HT-29 (cell line): ENCODE measurements at regions not wholly inside any gene's neighbourhood (a gene's known extent, or its start where the extent isn't known, plus 50 kb on each side); places are given as distances from the start of the nearest gene placed in this dataset.

Experiments used
- DNase-seq: peaks from one replicate; pipeline ENCODE4 v3.0.0-alpha.2; 2015; ENCODE audit warnings: low spot score

GRCh38 chr2:198809976-198810375 lies 647.8 kb downstream of the SATB2 start:
- DNase-seq = no peak

- DNase-seq = no peak
Observed at GRCh38 chr2:198807131-198807530, 650.6 kb downstream of the SATB2 start.

GRCh38 chr2:198795419-198795818 lies 662.3 kb downstream of the SATB2 start:
- no peak for DNase-seq

GRCh38 chr2:198791623-198792022 lies 666.1 kb downstream of the SATB2 start:
- no peak for DNase-seq

GRCh38 chr2:198788676-198789075 lies 669.1 kb downstream of the SATB2 start:
- no peak for DNase-seq

GRCh38 chr2:198782734-198783133 lies 675.0 kb downstream of the SATB2 start:
- DNase-seq = no peak

- no peak for DNase-seq
Observed at GRCh38 chr2:198776616-198777406, 680.9 kb downstream of the SATB2 start.

GRCh38 chr2:198775737-198776136 lies 682.0 kb downstream of the SATB2 start:
- no peak for DNase-seq

GRCh38 chr2:198774576-198774975 lies 683.2 kb downstream of the SATB2 start:
- DNase-seq = no peak

GRCh38 chr2:198767694-198768093 lies 690.0 kb downstream of the SATB2 start:
- DNase-seq = no peak

- DNase-seq = no peak
Observed at GRCh38 chr2:198763793-198764192, 693.9 kb downstream of the SATB2 start.

GRCh38 chr2:198762441-198762840 lies 695.3 kb downstream of the SATB2 start:
- DNase-seq = no peak

GRCh38 chr2:198757069-198757468 lies 700.7 kb downstream of the SATB2 start:
- DNase-seq = no peak

GRCh38 chr2:198756166-198756565 lies 701.6 kb downstream of the SATB2 start:
- no peak for DNase-seq

- no peak for DNase-seq
Observed at GRCh38 chr2:198753101-198753500, 704.6 kb downstream of the SATB2 start.

GRCh38 chr2:198749364-198749763 lies 708.4 kb downstream of the SATB2 start:
- no peak for DNase-seq

- DNase-seq = no peak
Observed at GRCh38 chr2:198731842-198732399, 725.8 kb downstream of the SATB2 start.

GRCh38 chr2:198720266-198720665 lies 737.5 kb downstream of the SATB2 start:
- DNase-seq = no peak

GRCh38 chr2:198717451-198717850 lies 740.3 kb downstream of the SATB2 start:
- DNase-seq = no peak

GRCh38 chr2:198715302-198715835 lies 742.4 kb downstream of the SATB2 start:
- DNase-seq = no peak

GRCh38 chr2:198712485-198712884 lies 745.3 kb downstream of the SATB2 start:
- no peak for DNase-seq

- no peak for DNase-seq
Observed at GRCh38 chr2:198711484-198711883, 746.3 kb downstream of the SATB2 start.

GRCh38 chr2:198710562-198710961 lies 747.2 kb downstream of the SATB2 start:
- no peak for DNase-seq
